ENCODE measurements at regions not wholly inside any gene's neighbourhood (a gene's known extent, or its start where the extent isn't known, plus 50 kb on each side); places are given as distances from the start of the nearest gene placed in this dataset.
"Not testable (repeated sequence)": the region's sequence is repeated elsewhere in the genome, so short reads cannot be mapped to it uniquely, and the experiment has no call there.

GRCh38 chr6:112475083-112475482 lies 128.0 kb downstream of the RFPL4B start:
- no peaks in the 10 kb centered on the region for H3K27me3 Mint-ChIP-seq (ENCODE audit: low read depth)
- no peaks in the 10 kb centered on the region for H3K4me1 Mint-ChIP-seq (ENCODE audit: low read depth)
- H3K9me3 Mint-ChIP-seq = no peaks in the 10 kb centered on the region
- H3K36me3 Mint-ChIP-seq (ENCODE audit: low read depth) = no peaks in the 10 kb centered on the region
- H3K4me3 Mint-ChIP-seq = no peak overlapping the region
- no peak overlapping the region for H3K27ac Mint-ChIP-seq

GRCh38 chr6:112477125-112477524 lies 130.0 kb downstream of the RFPL4B start:
- Mint-ChIP-seq H3K4me1 (ENCODE audit: low read depth) (no peaks in the 10 kb centered on the region), H3K27me3 (ENCODE audit: low read depth) (no peaks in the 10 kb centered on the region), H3K27ac (no peak overlapping the region), H3K9me3 (no peaks in the 10 kb centered on the region), H3K4me3 (no peak overlapping the region), H3K36me3 (ENCODE audit: low read depth) (no peaks in the 10 kb centered on the region)

- Mint-ChIP-seq H3K36me3 (ENCODE audit: low read depth) (no peaks in the 10 kb centered on the region), H3K9me3 (no peaks in the 10 kb centered on the region), H3K27ac (no peak overlapping the region), H3K27me3 (ENCODE audit: low read depth) (no peaks in the 10 kb centered on the region), H3K4me1 (ENCODE audit: low read depth) (no peaks in the 10 kb centered on the region), H3K4me3 (no peak overlapping the region)
These were observed 130.9 kb downstream of the RFPL4B start for GRCh38 chr6:112478036-112478435.

GRCh38 chr6:112479975-112480374 lies 132.8 kb downstream of the RFPL4B start:
- not testable (repeated sequence) for H3K4me1 Mint-ChIP-seq (ENCODE audit: low read depth); H3K9me3 Mint-ChIP-seq; H3K27me3 Mint-ChIP-seq (ENCODE audit: low read depth); H3K36me3 Mint-ChIP-seq (ENCODE audit: low read depth); H3K27ac Mint-ChIP-seq; H3K4me3 Mint-ChIP-seq

GRCh38 chr6:112480553-112480952 lies 133.4 kb downstream of the RFPL4B start:
- Mint-ChIP-seq H3K27me3 (ENCODE audit: low read depth) (no peaks in the 10 kb centered on the region), H3K4me1 (ENCODE audit: low read depth) (no peaks in the 10 kb centered on the region), H3K9me3 (no peaks in the 10 kb centered on the region), H3K4me3 (no peak overlapping the region), H3K27ac (no peak overlapping the region), H3K36me3 (ENCODE audit: low read depth) (no peaks in the 10 kb centered on the region)

- Mint-ChIP-seq H3K36me3 (ENCODE audit: low read depth) (no peaks in the 10 kb centered on the region), H3K27ac (no peak overlapping the region), H3K9me3 (no peaks in the 10 kb centered on the region), H3K4me3 (no peak overlapping the region), H3K27me3 (ENCODE audit: low read depth) (no peaks in the 10 kb centered on the region), H3K4me1 (ENCODE audit: low read depth) (no peaks in the 10 kb centered on the region)
These were observed 134.1 kb downstream of the RFPL4B start for GRCh38 chr6:112481211-112481610.

GRCh38 chr6:112482373-112482772 lies 135.2 kb downstream of the RFPL4B start:
- H3K27me3 Mint-ChIP-seq (ENCODE audit: low read depth) = no peaks in the 10 kb centered on the region
- no peaks in the 10 kb centered on the region for H3K4me1 Mint-ChIP-seq (ENCODE audit: low read depth)
- H3K4me3 Mint-ChIP-seq = no peak overlapping the region
- H3K36me3 Mint-ChIP-seq (ENCODE audit: low read depth) = no peaks in the 10 kb centered on the region
- H3K27ac Mint-ChIP-seq = no peak overlapping the region
- no peaks in the 10 kb centered on the region for H3K9me3 Mint-ChIP-seq

GRCh38 chr6:112485120-112485826 lies 138.1 kb downstream of the RFPL4B start:
- Mint-ChIP-seq H3K4me3 (no peak overlapping the region), H3K4me1 (ENCODE audit: low read depth) (no peaks in the 10 kb centered on the region), H3K36me3 (ENCODE audit: low read depth) (no peaks in the 10 kb centered on the region), H3K27ac (no peak overlapping the region), H3K27me3 (ENCODE audit: low read depth) (no peaks in the 10 kb centered on the region), H3K9me3 (no peaks in the 10 kb centered on the region)

GRCh38 chr6:112485827-112486212 lies 138.7 kb downstream of the RFPL4B start:
- Mint-ChIP-seq H3K9me3 (no peaks in the 10 kb centered on the region), H3K4me1 (ENCODE audit: low read depth) (no peaks in the 10 kb centered on the region), H3K4me3 (no peak overlapping the region), H3K27ac (no peak overlapping the region), H3K36me3 (ENCODE audit: low read depth) (no peaks in the 10 kb centered on the region), H3K27me3 (ENCODE audit: low read depth) (no peaks in the 10 kb centered on the region)

GRCh38 chr6:112486454-112486853 lies 139.3 kb downstream of the RFPL4B start:
- Mint-ChIP-seq H3K4me3 (no peak overlapping the region), H3K27me3 (ENCODE audit: low read depth) (no peaks in the 10 kb centered on the region), H3K4me1 (ENCODE audit: low read depth) (no peaks in the 10 kb centered on the region), H3K27ac (no peak overlapping the region), H3K9me3 (no peaks in the 10 kb centered on the region), H3K36me3 (ENCODE audit: low read depth) (no peaks in the 10 kb centered on the region)

GRCh38 chr6:112488238-112488637 lies 141.1 kb downstream of the RFPL4B start:
- Mint-ChIP-seq H3K4me3 (no peak overlapping the region), H3K36me3 (ENCODE audit: low read depth) (no peaks in the 10 kb centered on the region), H3K9me3 (no peaks in the 10 kb centered on the region), H3K27ac (no peak overlapping the region), H3K4me1 (ENCODE audit: low read depth) (no peaks in the 10 kb centered on the region), H3K27me3 (ENCODE audit: low read depth) (no peaks in the 10 kb centered on the region)

- no peaks in the 10 kb centered on the region for H3K9me3 Mint-ChIP-seq
- H3K27me3 Mint-ChIP-seq (ENCODE audit: low read depth) = no peaks in the 10 kb centered on the region
- H3K4me3 Mint-ChIP-seq = no peak overlapping the region
- no peak overlapping the region for H3K27ac Mint-ChIP-seq
- no peaks in the 10 kb centered on the region for H3K36me3 Mint-ChIP-seq (ENCODE audit: low read depth)
- no peaks in the 10 kb centered on the region for H3K4me1 Mint-ChIP-seq (ENCODE audit: low read depth)
These were observed 154.6 kb downstream of the RFPL4B start for GRCh38 chr6:112501705-112502104.

- no peaks in the 10 kb centered on the region for H3K4me1 Mint-ChIP-seq (ENCODE audit: low read depth)
- H3K9me3 Mint-ChIP-seq = no peaks in the 10 kb centered on the region
- no peaks in the 10 kb centered on the region for H3K36me3 Mint-ChIP-seq (ENCODE audit: low read depth)
- H3K4me3 Mint-ChIP-seq = no peak overlapping the region
- H3K27me3 Mint-ChIP-seq (ENCODE audit: low read depth) = no peaks in the 10 kb centered on the region
- H3K27ac Mint-ChIP-seq = no peak overlapping the region
These were observed 155.4 kb downstream of the RFPL4B start for GRCh38 chr6:112502351-112503090.

GRCh38 chr6:112503091-112503596 lies 156.0 kb downstream of the RFPL4B start:
- Mint-ChIP-seq H3K4me3 (no peak overlapping the region), H3K9me3 (no peaks in the 10 kb centered on the region), H3K4me1 (ENCODE audit: low read depth) (no peaks in the 10 kb centered on the region), H3K27me3 (ENCODE audit: low read depth) (no peaks in the 10 kb centered on the region), H3K27ac (no peak overlapping the region), H3K36me3 (ENCODE audit: low read depth) (no peaks in the 10 kb centered on the region)

- H3K27ac Mint-ChIP-seq = no peak overlapping the region
- no peak overlapping the region for H3K4me3 Mint-ChIP-seq
- no peaks in the 10 kb centered on the region for H3K27me3 Mint-ChIP-seq (ENCODE audit: low read depth)
- H3K4me1 Mint-ChIP-seq (ENCODE audit: low read depth) = no peaks in the 10 kb centered on the region
- no peaks in the 10 kb centered on the region for H3K36me3 Mint-ChIP-seq (ENCODE audit: low read depth)
- H3K9me3 Mint-ChIP-seq = no peaks in the 10 kb centered on the region
These were observed 157.5 kb downstream of the RFPL4B start for GRCh38 chr6:112504621-112505020.

All from T-helper 1 cell treated with Interleukin-12 subunit alpha and Interleukin-12 subunit beta and Interleukin-4 antibody, amounts not matched to agents 30 μg/mL and 1 μg/mL, for 36 hours (primary cell).